Stomach (tissue), 8 donors: ENCODE measurements at regions not wholly inside any gene's neighbourhood (a gene's known extent, or its start where the extent isn't known, plus 50 kb on each side); places are given as distances from the start of the nearest gene placed in this dataset.

Source experiments
- DNase-seq, 2 donors: peaks; one replicate each; pipeline versions ENCODE4 v3.0.0 to v3.0.0-alpha.2; 2013 to 2019
- H3K27ac ChIP-seq, 5 donors: fragments of 200-600 bp in 4 of 5; sonication (generic) in 4 of 5; one replicate each; pipeline ENCODE4 v1.5.1; 2013 to 2019; ENCODE audit warnings: mild to moderate bottlenecking in 1 of 5, moderate library complexity in 1 of 5
- H3K27me3 ChIP-seq, 3 donors: fragments of 200-600 bp; sonication (generic); one replicate each; pipeline ENCODE4 v1.5.1; 2017 to 2019; ENCODE audit warnings: mixed run types in 1 of 3
- H3K36me3 ChIP-seq, 4 donors: fragments of 200-600 bp; sonication (generic); 1 replicate in 3 of 4; 2 replicates in 1 of 4; pipeline ENCODE4 v1.5.1; 2016 to 2019
- H3K4me1 ChIP-seq, 4 donors: fragments of 200-600 bp; sonication (generic); one replicate each; pipeline ENCODE4 v1.5.1; 2016 to 2019
- H3K4me3 ChIP-seq, 4 donors: fragments of 200-600 bp; sonication (generic) in 3 of 4; one replicate each; pipeline ENCODE4 v1.5.1; 2016 to 2019; ENCODE audit warnings: mild to moderate bottlenecking in 1 of 4
- H3K9me3 ChIP-seq, 4 donors: fragments of 200-600 bp; sonication (generic); one replicate each; pipeline ENCODE4 v1.5.1; 2016 to 2019
- EP300 ChIP-seq: sonication (generic); formaldehyde crosslinking; IDR thresholded peaks from one replicate; pipeline ENCODE4 v1.6.1; 2017; ENCODE audit warnings: antibody characterized with exemption
- POLR2A ChIP-seq, 4 donors: fragments of 450-650 bp; IDR thresholded peaks; one replicate each; pipeline ENCODE4 v1.6.1; 2016; ENCODE audit warnings: antibody characterized with exemption in 4 of 4, control low read depth in 2 of 4, mild to moderate bottlenecking in 1 of 4, moderate library complexity in 1 of 4
- POLR2AphosphoS5 ChIP-seq, 3 donors: sonication (generic); formaldehyde crosslinking; IDR thresholded peaks; one replicate each; pipeline ENCODE4 v1.6.1; 2016; ENCODE audit warnings: antibody characterized with exemption in 3 of 3
- WGBS, 5 donors: extraction: QIAGEN DNeasy Blood & Tissue Kit in 3 of 5; methylation state at CpG; one replicate each; pipeline versions ENCODE4 v1.1.5 to v1.1.7; 2013 to 2018; 5-methylcytosine and 5-hydroxymethylcytosine counted together
- intact Hi-C: fragments of 100-400 bp; cut with DNase I; formaldehyde crosslinking; loops from one replicate; pipeline ENCODE4 v1.15.1; 2023; ENCODE audit warnings: low total_unique reads
- TF ChIP-seq, protein P1 (sequence below), 7 experiments: fragments of 450-650 bp in 4 of 7; fragments of 200-600 bp in 3 of 7; sonication (generic) in 3 of 7; IDR thresholded peaks; one replicate each; pipeline ENCODE4 v1.5.1; 2016 to 2019; ENCODE audit warnings: antibody characterized with exemption in 7 of 7, control low read depth in 2 of 7, mild to moderate bottlenecking in 1 of 7
- donor health status: healthy with polysubstance abuse.
- donor health status: Bipolar disorder and iron deficiency.
- donor health status: healthy.

DNA sequence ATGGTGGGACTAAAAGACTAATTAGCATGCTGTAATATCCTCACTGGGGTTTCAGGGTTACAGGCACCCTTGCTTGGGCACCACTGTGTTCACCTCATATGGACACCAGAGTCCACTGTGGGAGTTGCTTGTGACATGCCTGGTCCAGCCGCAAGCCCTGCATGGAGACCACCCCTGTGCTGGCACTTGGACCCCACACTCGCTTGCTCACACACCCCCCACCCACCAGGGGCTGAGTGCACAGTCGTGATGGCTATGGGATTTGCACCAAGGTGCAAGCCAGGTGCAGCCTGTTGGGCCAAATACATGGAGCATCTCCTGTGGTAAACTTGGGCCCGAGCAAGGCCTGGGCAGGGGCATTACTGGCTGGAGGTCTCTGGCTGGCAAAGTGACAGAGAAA is 129.1 kb downstream of the SYT10 start:
- Histone ChIP-seq H3K27me3 (no peaks in the 10 kb centered on the region), H3K27ac (no peak overlapping the region), H3K36me3 (no peaks in the 10 kb centered on the region), H3K4me1 (no peaks in the 10 kb centered on the region), H3K9me3 (no peaks in the 10 kb centered on the region), H3K4me3 (no peak overlapping the region)
- TF ChIP-seq POLR2AphosphoS5 (IDR thresholded peaks at IDR 0.05) (no peak), EP300 (no peak), POLR2A (IDR thresholded peaks at IDR 0.05) (no peak)
- TF ChIP-seq, protein P1, sequence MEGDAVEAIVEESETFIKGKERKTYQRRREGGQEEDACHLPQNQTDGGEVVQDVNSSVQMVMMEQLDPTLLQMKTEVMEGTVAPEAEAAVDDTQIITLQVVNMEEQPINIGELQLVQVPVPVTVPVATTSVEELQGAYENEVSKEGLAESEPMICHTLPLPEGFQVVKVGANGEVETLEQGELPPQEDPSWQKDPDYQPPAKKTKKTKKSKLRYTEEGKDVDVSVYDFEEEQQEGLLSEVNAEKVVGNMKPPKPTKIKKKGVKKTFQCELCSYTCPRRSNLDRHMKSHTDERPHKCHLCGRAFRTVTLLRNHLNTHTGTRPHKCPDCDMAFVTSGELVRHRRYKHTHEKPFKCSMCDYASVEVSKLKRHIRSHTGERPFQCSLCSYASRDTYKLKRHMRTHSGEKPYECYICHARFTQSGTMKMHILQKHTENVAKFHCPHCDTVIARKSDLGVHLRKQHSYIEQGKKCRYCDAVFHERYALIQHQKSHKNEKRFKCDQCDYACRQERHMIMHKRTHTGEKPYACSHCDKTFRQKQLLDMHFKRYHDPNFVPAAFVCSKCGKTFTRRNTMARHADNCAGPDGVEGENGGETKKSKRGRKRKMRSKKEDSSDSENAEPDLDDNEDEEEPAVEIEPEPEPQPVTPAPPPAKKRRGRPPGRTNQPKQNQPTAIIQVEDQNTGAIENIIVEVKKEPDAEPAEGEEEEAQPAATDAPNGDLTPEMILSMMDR (IDR thresholded peaks at IDR 0.05) = no peak
- no peak for DNase-seq
- intact Hi-C loops = no loop called here
- 76 to 84% (median 81%) methylated on average over 3 to 4 of the region's 4 CpGs for WGBS, 5 donors

DNA sequence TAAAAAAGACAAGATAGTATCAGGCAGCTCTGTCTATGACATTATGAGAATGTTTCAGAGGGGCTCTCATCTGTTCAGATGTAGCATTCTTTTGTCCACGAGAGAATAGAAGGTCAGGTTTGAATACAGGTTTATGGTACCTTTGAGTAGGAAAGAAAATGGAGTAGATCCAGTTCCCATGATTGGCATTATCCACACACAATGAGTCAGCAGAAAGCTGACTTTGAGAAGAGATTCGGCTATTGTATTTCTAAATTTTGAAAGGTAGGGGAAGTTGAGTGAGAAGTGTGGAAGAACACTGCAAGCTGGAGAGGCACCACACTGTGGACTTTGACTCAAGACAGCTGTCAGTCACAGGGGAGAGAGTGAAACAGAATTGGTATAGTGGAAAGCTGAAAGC is 135.4 kb downstream of the SYT10 start:
- intact Hi-C loops = no loop called here
- TF ChIP-seq POLR2AphosphoS5 (IDR thresholded peaks at IDR 0.05) (no peak), POLR2A (IDR thresholded peaks at IDR 0.05) (no peak), EP300 (no peak)
- TF ChIP-seq, protein P1 (IDR thresholded peaks at IDR 0.05) = no peak
- no peaks in the 10 kb centered on the region for H3K36me3 ChIP-seq
- 61 to 85% (median 83%) methylated on average over 2 of the region's 2 CpGs for WGBS, 5 donors
- no peak overlapping the region for H3K4me3 ChIP-seq
- DNase-seq = no peak
- H3K27me3 ChIP-seq = no peaks in the 10 kb centered on the region
- no peaks in the 10 kb centered on the region for H3K4me1 ChIP-seq
- H3K9me3 ChIP-seq = peaks cover 0 to 11% (median 1%) of the 10 kb centered on the region in 4 donors
- no peak overlapping the region for H3K27ac ChIP-seq

DNA sequence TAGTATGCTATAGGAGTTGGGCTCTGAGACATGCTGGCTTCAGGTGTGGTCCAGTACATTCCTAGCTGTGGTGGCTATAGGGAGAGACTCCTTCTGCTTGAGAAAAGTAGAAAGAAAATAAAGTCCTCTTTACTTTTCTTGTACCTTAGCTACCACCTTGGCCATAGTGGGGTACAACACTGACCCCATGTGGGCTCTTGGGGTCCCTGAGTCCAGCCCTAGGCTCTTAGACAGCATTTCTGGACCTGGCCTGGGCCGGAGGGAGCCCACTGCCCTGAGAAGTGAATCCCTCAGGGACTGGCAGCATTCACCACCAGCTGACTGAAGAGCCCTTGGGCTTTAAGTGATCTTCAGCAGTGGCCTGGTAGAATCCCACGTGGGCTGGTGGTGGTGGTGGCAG is 143.1 kb downstream of the SYT10 start:
- TF ChIP-seq POLR2AphosphoS5 (IDR thresholded peaks at IDR 0.05) (no peak), POLR2A (IDR thresholded peaks at IDR 0.05) (no peak)
- TF ChIP-seq, protein P1 (IDR thresholded peaks at IDR 0.05) = no peak
- WGBS, 5 donors = 25 to 58% (median 38%) methylated on average over 2 of the region's 2 CpGs
- intact Hi-C loops = no loop called here

DNA sequence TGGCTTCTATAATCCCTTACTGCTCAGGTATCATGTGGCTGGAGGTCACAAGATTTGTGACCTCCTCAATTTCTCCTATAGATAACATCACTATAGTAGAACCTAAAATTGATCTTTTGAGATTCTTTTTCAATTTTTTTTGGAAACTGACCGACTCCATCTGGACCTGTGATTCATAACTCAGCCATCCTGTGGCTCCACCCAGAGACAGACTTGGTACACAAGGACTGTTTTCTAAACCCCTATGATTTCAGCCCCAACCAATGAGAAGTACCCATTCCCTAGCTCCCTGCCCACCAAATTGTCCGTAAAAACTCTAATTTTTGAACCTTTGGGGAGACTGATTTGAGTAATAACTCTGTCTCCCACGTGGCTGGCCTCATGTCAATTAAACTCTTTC is 148.9 kb downstream of the SYT10 start:
- intact Hi-C loops = no loop called here
- Histone ChIP-seq H3K4me3 (no peak overlapping the region), H3K36me3 (no peaks in the 10 kb centered on the region), H3K27ac (no peak overlapping the region), H3K9me3 (peaks cover 0 to 9% (median 0%) of the 10 kb centered on the region in 4 donors), H3K27me3 (no peaks in the 10 kb centered on the region), H3K4me1 (no peaks in the 10 kb centered on the region)
- no peak for DNase-seq
- WGBS, 5 donors = 47 to 55% (median 52%) methylated on average over 3 of the region's 3 CpGs
- no peak for TF ChIP-seq POLR2A (IDR thresholded peaks at IDR 0.05)
- no peak for TF ChIP-seq POLR2AphosphoS5 (IDR thresholded peaks at IDR 0.05)
- TF ChIP-seq, protein P1 (IDR thresholded peaks at IDR 0.05) = no peak
- TF ChIP-seq EP300 = no peak

More for the DNA sequence above, 143.1 kb downstream of the SYT10 start:
- H3K9me3 ChIP-seq = peaks cover 0 to 27% (median 8%) of the 10 kb centered on the region in 4 donors
- no peaks in the 10 kb centered on the region for H3K4me1 ChIP-seq
- H3K27me3 ChIP-seq = no peaks in the 10 kb centered on the region
- no peak overlapping the region for H3K27ac ChIP-seq
- DNase-seq = no peak
- no peak overlapping the region for H3K4me3 ChIP-seq
- H3K36me3 ChIP-seq = no peaks in the 10 kb centered on the region
